ENCODE measurements at regions not wholly inside any gene's neighbourhood (a gene's known extent, or its start where the extent isn't known, plus 50 kb on each side); places are given as distances from the start of the nearest gene placed in this dataset.

- no peak for DNase-seq (ENCODE audit: low read depth in 4 of 4, low spot score in 3 of 4)
Measured at GRCh38 chr1:83773059-83773458, 225.9 kb downstream of the TTLL7 start.

- no peak for DNase-seq (ENCODE audit: low read depth in 4 of 4, low spot score in 3 of 4)
Measured at GRCh38 chr1:83770319-83770661, 228.6 kb downstream of the TTLL7 start.

- DNase-seq (ENCODE audit: low read depth in 4 of 4, low spot score in 3 of 4) = no peak
Measured at GRCh38 chr1:83769594-83770318, 229.2 kb downstream of the TTLL7 start.

- DNase-seq (ENCODE audit: low read depth in 4 of 4, low spot score in 3 of 4) = no peak
Measured at GRCh38 chr1:83769072-83769471, 229.9 kb downstream of the TTLL7 start.

GRCh38 chr1:83766241-83766691 lies 232.7 kb downstream of the TTLL7 start:
- peak in 3 of 4 donors; percentile 47 to 53 (median 51) for DNase-seq (ENCODE audit: low read depth in 4 of 4, low spot score in 3 of 4)

GRCh38 chr1:83765125-83765524 lies 233.8 kb downstream of the TTLL7 start:
- DNase-seq (ENCODE audit: low read depth in 4 of 4, low spot score in 3 of 4) = no peak

GRCh38 chr1:83764209-83764608 lies 234.7 kb downstream of the TTLL7 start:
- DNase-seq (ENCODE audit: low read depth in 4 of 4, low spot score in 3 of 4) = no peak

- DNase-seq (ENCODE audit: low read depth in 4 of 4, low spot score in 3 of 4) = no peak
Measured at GRCh38 chr1:83763361-83764095, 235.4 kb downstream of the TTLL7 start.

- no peak for DNase-seq (ENCODE audit: low read depth in 4 of 4, low spot score in 3 of 4)
Measured at GRCh38 chr1:83762416-83762815, 236.5 kb downstream of the TTLL7 start.

- no peak for DNase-seq (ENCODE audit: low read depth in 4 of 4, low spot score in 3 of 4)
Measured at GRCh38 chr1:83762039-83762365, 236.9 kb downstream of the TTLL7 start.

GRCh38 chr1:83761167-83762038 lies 237.5 kb downstream of the TTLL7 start:
- peak in 3 of 4 donors; percentile 45 to 78 (median 63) for DNase-seq (ENCODE audit: low read depth in 4 of 4, low spot score in 3 of 4)

- no peak for DNase-seq (ENCODE audit: low read depth in 4 of 4, low spot score in 3 of 4)
Measured at GRCh38 chr1:83760226-83761021, 238.5 kb downstream of the TTLL7 start.

GRCh38 chr1:83756984-83757717 lies 241.8 kb downstream of the TTLL7 start:
- DNase-seq (ENCODE audit: low read depth in 4 of 4, low spot score in 3 of 4) = no peak

- no peak for DNase-seq (ENCODE audit: low read depth in 4 of 4, low spot score in 3 of 4)
Measured at GRCh38 chr1:83751602-83752001, 247.3 kb downstream of the TTLL7 start.

- no peak for DNase-seq (ENCODE audit: low read depth in 4 of 4, low spot score in 3 of 4)
Measured at GRCh38 chr1:83750201-83750600, 248.7 kb downstream of the TTLL7 start.

GRCh38 chr1:83747853-83748482 lies 251.0 kb downstream of the TTLL7 start:
- DNase-seq (ENCODE audit: low read depth in 4 of 4, low spot score in 3 of 4) = no peak

GRCh38 chr1:83746234-83746633 lies 252.7 kb downstream of the TTLL7 start:
- DNase-seq (ENCODE audit: low read depth in 4 of 4, low spot score in 3 of 4) = no peak

GRCh38 chr1:83742446-83742845 lies 256.5 kb downstream of the TTLL7 start:
- no peak for DNase-seq (ENCODE audit: low read depth in 4 of 4, low spot score in 3 of 4)

- DNase-seq (ENCODE audit: low read depth in 4 of 4, low spot score in 3 of 4) = no peak
Measured at GRCh38 chr1:83741770-83742169, 257.2 kb downstream of the TTLL7 start.
